Keratinocyte (primary cell): ENCODE measurements at regions not wholly inside any gene's neighbourhood (a gene's known extent, or its start where the extent isn't known, plus 50 kb on each side); places are given as distances from the start of the nearest gene placed in this dataset.

Experiments
- EZH2 ChIP-seq: IDR thresholded peaks from one replicate; pipeline ENCODE4 v1.6.1; 2012; ENCODE audit warnings: inconsistent platforms, mild to moderate bottlenecking, low read length, moderate library complexity
- TF ChIP-seq, protein P1 (sequence below), 3 experiments: IDR thresholded peaks in 1 of 3; conservative IDR thresholded peaks in 1 of 3; optimal IDR thresholded peaks in 1 of 3; 2 replicates in 2 of 3; 3 replicates in 1 of 3; pipeline versions ENCODE3 to v1.5.1; 2011; ENCODE audit warnings: low read length in 3 of 3, mild to moderate bottlenecking in 3 of 3, moderate library complexity in 2 of 3, control low read depth in 1 of 3, inconsistent platforms in 1 of 3; ENCODE audit not compliant: insufficient read depth in 2 of 3; ENCODE audit errors: extremely low read depth in 1 of 3

DNA sequence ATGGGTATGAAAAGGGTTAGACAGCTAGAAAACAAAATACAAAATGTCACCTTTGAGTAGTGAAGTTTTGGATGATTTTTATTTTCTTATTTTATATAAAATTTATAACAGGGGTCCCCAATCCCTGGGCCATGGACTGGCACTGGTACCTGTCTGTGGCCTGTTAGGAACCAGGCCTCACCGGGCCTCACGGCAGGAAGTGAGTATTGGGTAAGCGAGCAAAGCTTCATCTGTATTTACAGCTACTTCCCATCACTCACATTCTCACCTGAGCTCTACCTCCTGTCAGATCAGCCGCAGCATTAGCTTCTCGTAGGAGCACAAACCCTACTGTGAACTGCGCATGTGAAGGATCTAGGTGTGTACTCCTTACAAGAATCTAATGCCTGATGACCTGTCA, 202.8 kb upstream of the TWIST2 start:
- TF ChIP-seq, protein P1, sequence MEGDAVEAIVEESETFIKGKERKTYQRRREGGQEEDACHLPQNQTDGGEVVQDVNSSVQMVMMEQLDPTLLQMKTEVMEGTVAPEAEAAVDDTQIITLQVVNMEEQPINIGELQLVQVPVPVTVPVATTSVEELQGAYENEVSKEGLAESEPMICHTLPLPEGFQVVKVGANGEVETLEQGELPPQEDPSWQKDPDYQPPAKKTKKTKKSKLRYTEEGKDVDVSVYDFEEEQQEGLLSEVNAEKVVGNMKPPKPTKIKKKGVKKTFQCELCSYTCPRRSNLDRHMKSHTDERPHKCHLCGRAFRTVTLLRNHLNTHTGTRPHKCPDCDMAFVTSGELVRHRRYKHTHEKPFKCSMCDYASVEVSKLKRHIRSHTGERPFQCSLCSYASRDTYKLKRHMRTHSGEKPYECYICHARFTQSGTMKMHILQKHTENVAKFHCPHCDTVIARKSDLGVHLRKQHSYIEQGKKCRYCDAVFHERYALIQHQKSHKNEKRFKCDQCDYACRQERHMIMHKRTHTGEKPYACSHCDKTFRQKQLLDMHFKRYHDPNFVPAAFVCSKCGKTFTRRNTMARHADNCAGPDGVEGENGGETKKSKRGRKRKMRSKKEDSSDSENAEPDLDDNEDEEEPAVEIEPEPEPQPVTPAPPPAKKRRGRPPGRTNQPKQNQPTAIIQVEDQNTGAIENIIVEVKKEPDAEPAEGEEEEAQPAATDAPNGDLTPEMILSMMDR (optimal IDR thresholded peaks at IDR 0.05 in 1 of 3, IDR thresholded peaks at IDR 0.05 in 1 of 3, conservative IDR thresholded peaks at IDR 0.05 in 1 of 3; ENCODE audit: extremely low read depth in 1 of 3, insufficient read depth in 2 of 3, low read length in 3 of 3) = no peak
- no peak for TF ChIP-seq EZH2
